Adrenal gland (tissue), 9 donors: ENCODE measurements at regions not wholly inside any gene's neighbourhood (a gene's known extent, or its start where the extent isn't known, plus 50 kb on each side); places are given as distances from the start of the nearest gene placed in this dataset.

ENCODE experiments used
- DNase-seq, 7 donors: peaks; one replicate each; pipeline ENCODE4 v3.0.0-alpha.2; 2019 to 2020
- H3K27ac ChIP-seq, 5 donors: fragments of 200-600 bp; sonication (generic) in 4 of 5; 1 replicate in 3 of 5; 2 replicates in 2 of 5; pipeline versions ENCODE4 v1.5.1 to v1.8.0; 2016 to 2020; ENCODE audit warnings: mild to moderate bottlenecking in 1 of 5
- H3K27me3 ChIP-seq: fragments of 200-600 bp; 2 replicates; pipeline ENCODE4 v1.8.0; 2021
- H3K36me3 ChIP-seq, 2 donors: fragments of 200-600 bp; replicated peaks in 1 of 2; 1 replicate in 1 of 2; 2 replicates in 1 of 2; pipeline versions ENCODE4 v1.5.1 to v1.8.0; 2018 to 2022
- H3K4me1 ChIP-seq, 2 donors: fragments of 200-600 bp; replicated peaks in 1 of 2; 1 replicate in 1 of 2; 2 replicates in 1 of 2; pipeline versions ENCODE4 v1.5.1 to v1.8.0; 2018 to 2021
- H3K4me3 ChIP-seq, 4 donors: fragments of 200-600 bp; sonication (generic) in 3 of 4; one replicate each; pipeline ENCODE4 v1.5.1; 2016 to 2018
- H3K9me3 ChIP-seq, 3 donors: fragments of 200-600 bp; sonication (generic) in 1 of 3; replicated peaks in 1 of 3; 1 replicate in 2 of 3; 2 replicates in 1 of 3; pipeline versions ENCODE4 v1.5.1 to v1.8.0; 2016 to 2021
- CTCF ChIP-seq, 6 experiments: fragments of 450-650 bp in 4 of 6; fragments of 200-600 bp in 2 of 6; sonication (generic) in 1 of 6; IDR thresholded peaks; 1 replicate in 5 of 6; 2 replicates in 1 of 6; pipeline versions ENCODE4 v1.5.1 to v1.8.0; 2016 to 2021; ENCODE audit warnings: antibody characterized with exemption in 6 of 6, mild to moderate bottlenecking in 2 of 6, moderate library complexity in 1 of 6
- POLR2A ChIP-seq, 2 donors: fragments of 450-650 bp; IDR thresholded peaks; one replicate each; pipeline ENCODE4 v1.6.1; 2017; ENCODE audit warnings: antibody characterized with exemption in 2 of 2, mild to moderate bottlenecking in 2 of 2, moderate library complexity in 1 of 2
- WGBS, 4 donors: extraction: QIAGEN DNeasy Blood & Tissue Kit in 2 of 4; methylation state at CpG; one replicate each; pipeline versions ENCODE4 v1.1.5 to v1.1.7; 2013 to 2017; 5-methylcytosine and 5-hydroxymethylcytosine counted together
- intact Hi-C, 2 donors: fragments of 100-400 bp; cut with DNase I; formaldehyde crosslinking; loops; one replicate each; pipeline versions ENCODE4 v1.14.1 to v1.15.0; 2022 to 2023
- donor health status: healthy with polysubstance abuse.
- donor health status: Bipolar disorder and iron deficiency.
- donor health status: DM: yes; HTN: yes; CAD: no.
- donor health status: DM: no; HTN: no; CAD: no.
- donor health status: DM: no; HTN: no; CAD: no.

GRCh38 chr3:53416530-53416929 lies 69.2 kb upstream of the DCP1A start:
- DNase-seq = no peak
- H3K36me3 ChIP-seq = no peaks in the 10 kb centered on the region
- no peaks in the 10 kb centered on the region for H3K27me3 ChIP-seq
- intact Hi-C loops = no loop called here
- WGBS, 4 donors = 72 to 90% (median 83%) methylated on average over 2 of the region's 2 CpGs
- H3K4me1 ChIP-seq = peaks cover 0 to 13% of the 10 kb centered on the region in 2 donors
- H3K27ac ChIP-seq = no peak overlapping the region
- no peaks in the 10 kb centered on the region for H3K9me3 ChIP-seq
- H3K4me3 ChIP-seq = no peak overlapping the region
- TF ChIP-seq CTCF (IDR thresholded peaks at IDR 0.05) = no peak
- TF ChIP-seq POLR2A (IDR thresholded peaks at IDR 0.05) = no peak

GRCh38 chr3:53420831-53421230 lies 73.5 kb upstream of the DCP1A start:
- Histone ChIP-seq H3K4me3 (no peak overlapping the region), H3K27ac (peak overlapping the region in 2 of 5 donors; percentile 31 to 41), H3K27me3 (no peaks in the 10 kb centered on the region), H3K4me1 (peaks cover 9 to 16% of the 10 kb centered on the region in 2 donors), H3K9me3 (no peaks in the 10 kb centered on the region), H3K36me3 (no peaks in the 10 kb centered on the region)
- intact Hi-C loops = no loop called here
- no peak for TF ChIP-seq CTCF (IDR thresholded peaks at IDR 0.05)
- no peak for TF ChIP-seq POLR2A (IDR thresholded peaks at IDR 0.05)
- DNase-seq = peak; percentile 56 to 83 (median 67)

- no peaks in the 10 kb centered on the region for H3K9me3 ChIP-seq
- WGBS, 4 donors = 67 to 88% (median 79%) methylated on average over 2 of the region's 2 CpGs
- intact Hi-C loops = no loop called here
- peak; percentile 39 to 81 (median 60) for DNase-seq
- H3K4me1 ChIP-seq = peaks cover 9 to 16% of the 10 kb centered on the region in 2 donors
- H3K36me3 ChIP-seq = no peaks in the 10 kb centered on the region
- H3K4me3 ChIP-seq = no peak overlapping the region
- no peak overlapping the region for H3K27ac ChIP-seq
- H3K27me3 ChIP-seq = no peaks in the 10 kb centered on the region
- TF ChIP-seq POLR2A (IDR thresholded peaks at IDR 0.05) (no peak), CTCF (IDR thresholded peaks at IDR 0.05) (no peak)
These were observed 71.3 kb upstream of the CACNA1D start for GRCh38 chr3:53422954-53423698.

GRCh38 chr3:53425936-53426335 lies 68.5 kb upstream of the CACNA1D start:
- intact Hi-C loops = no loop called here
- WGBS, 4 donors = 81 to 92% (median 86%) methylated on average over 2 of the region's 2 CpGs
- Histone ChIP-seq H3K4me1 (peaks cover 8 to 9% of the 10 kb centered on the region in 2 donors), H3K36me3 (no peaks in the 10 kb centered on the region), H3K27me3 (no peaks in the 10 kb centered on the region), H3K9me3 (no peaks in the 10 kb centered on the region), H3K27ac (no peak overlapping the region), H3K4me3 (no peak overlapping the region)
- no peak for DNase-seq
- TF ChIP-seq POLR2A (IDR thresholded peaks at IDR 0.05) = no peak
- TF ChIP-seq CTCF (IDR thresholded peaks at IDR 0.05) = no peak
